Panc1 (cell line): ENCODE measurements at regions not wholly inside any gene's neighbourhood (a gene's known extent, or its start where the extent isn't known, plus 50 kb on each side); places are given as distances from the start of the nearest gene placed in this dataset.

Source experiments
- ATAC-seq: fragments of 200-7000 bp; cut with Tn5 transposase; 2 replicates; pipeline ENCODE4 v1.9.1; 2020; ENCODE audit warnings: mild to moderate bottlenecking, moderate library complexity
- BruUV-seq: library from RNA; stranded (reverse); fragments of 400-500 nt; replicated peaks from 2 replicates; lab custom pipeline; 2021; lab: Mats Ljungman, UMichigan
- CTCF ChIA-PET: fragments of 300-600 bp; sonication (Branson Sonifier 250); formaldehyde crosslinking; loops from one replicate; lab custom pipeline; 2022; ENCODE audit warnings: antibody characterized with exemption; lab: Charles Lee
- POLR2A ChIA-PET: fragments of 300-600 bp; sonication (Branson Sonifier 250); formaldehyde crosslinking; loops from one replicate; lab custom pipeline; 2022; ENCODE audit warnings: antibody characterized with exemption; lab: Charles Lee
- DNase-seq: peaks from one replicate; pipeline ENCODE4 v3.0.0-alpha.2; 2010; ENCODE audit warnings: low read depth, low spot score
- H3K27ac ChIP-seq: 2 replicates; pipeline ENCODE4 v1.5.1; 2011; ENCODE audit warnings: mild to moderate bottlenecking, low read length, inconsistent platforms
- H3K27me3 ChIP-seq: fragments of 200-500 bp; sonication (Bioruptor generic); 2 replicates; pipeline ENCODE4 v1.6.0; 2014; ENCODE audit warnings: low read length, inconsistent platforms; ENCODE audit not compliant: control insufficient read depth, insufficient read depth
- H3K36me3 ChIP-seq: fragments of 200-500 bp; sonication (Bioruptor generic); 2 replicates; pipeline ENCODE4 v1.5.1; 2014; ENCODE audit warnings: inconsistent platforms, mild to moderate bottlenecking, low read length, moderate library complexity; ENCODE audit not compliant: control insufficient read depth, insufficient read depth
- H3K4me1 ChIP-seq: 2 replicates; pipeline ENCODE4 v1.5.1; 2011; ENCODE audit warnings: inconsistent platforms, mild to moderate bottlenecking, low read length, moderate library complexity; ENCODE audit not compliant: control insufficient read depth, insufficient read depth
- H3K4me3 ChIP-seq, 2 experiments: 2 replicates each; pipeline ENCODE4 v1.5.1; 2011 to 2012; ENCODE audit warnings: low read depth in 2 of 2, low read length in 2 of 2, mild to moderate bottlenecking in 2 of 2, inconsistent platforms in 1 of 2, moderate library complexity in 1 of 2
- H3K9me3 ChIP-seq: fragments of 200-500 bp; sonication (Bioruptor generic); 2 replicates; pipeline ENCODE4 v1.5.1; 2014; ENCODE audit warnings: low read depth, mild to moderate bottlenecking, inconsistent platforms, low read length, moderate library complexity; ENCODE audit not compliant: control insufficient read depth, insufficient read depth
- CTCF ChIP-seq: fragments of 450-650 bp; IDR thresholded peaks from 2 replicates; pipeline ENCODE4 v1.5.1; 2017; ENCODE audit warnings: mild to moderate bottlenecking
- POLR2AphosphoS5 ChIP-seq: IDR thresholded peaks from 2 replicates; pipeline ENCODE4 v1.6.1; 2012; ENCODE audit warnings: mild to moderate bottlenecking, low read depth, low read length, moderate library complexity
- REST ChIP-seq, 2 experiments: IDR thresholded peaks; 2 replicates each; pipeline ENCODE4 v1.6.1; 2011 to 2012; ENCODE audit warnings: low read depth in 2 of 2, control low read depth in 1 of 2, low read length in 1 of 2, mild to moderate bottlenecking in 1 of 2, moderate library complexity in 1 of 2; ENCODE audit not compliant: insufficient read depth in 1 of 2
- SIN3A ChIP-seq: IDR thresholded peaks from 2 replicates; pipeline ENCODE4 v1.6.1; 2012; ENCODE audit warnings: low read depth, mild to moderate bottlenecking, low read length, moderate library complexity, borderline replicate concordance; ENCODE audit not compliant: insufficient read depth
- TCF7L2 ChIP-seq: IDR thresholded peaks from 2 replicates; pipeline ENCODE4 v1.6.1; 2011; ENCODE audit warnings: mild to moderate bottlenecking, low read depth, low read length, inconsistent platforms
- in situ Hi-C: cut with HindIII; loops from 2 replicates; pipeline ENCODE4 v1.10.0; 2016; ENCODE audit warnings: low sequenced_read_pairs, low pct_unique_long_range_greater_than_20kb
- intact Hi-C: fragments of 100-400 bp; cut with micrococcal nuclease; formaldehyde crosslinking; loops from one replicate; pipeline ENCODE4 v1.10.0; 2022; ENCODE audit not compliant: unreplicated experiment

- BruUV-seq: no TSS peak
- no peaks in the 10 kb centered on the region for H3K4me1 ChIP-seq
- no peaks in the 10 kb centered on the region for H3K27me3 ChIP-seq
- TF ChIP-seq CTCF: no peak
- TF ChIP-seq REST (IDR thresholded peaks at IDR 0.05; ENCODE audit: insufficient read depth in 1 of 2, low read depth in 2 of 2, low read length in 1 of 2): no peak
- no peak for TF ChIP-seq POLR2AphosphoS5
- no peak for TF ChIP-seq TCF7L2
- TF ChIP-seq SIN3A: no peak
- no peaks in the 10 kb centered on the region for H3K9me3 ChIP-seq
- H3K27ac ChIP-seq: no peak overlapping the region
- DNase-seq (no peak), ATAC-seq (no peak)
- intact Hi-C loops (no loop called here), in situ Hi-C loops (no loop called here)
- ChIA-PET CTCF (no interaction called here), POLR2A (no interaction called here)
- no peak overlapping the region for H3K4me3 ChIP-seq
- no peaks in the 10 kb centered on the region; the same call in 1 of the 2 replicates for H3K36me3 ChIP-seq
Measured at GRCh38 chr10:85213493-85213892, 885.1 kb downstream of the CCSER2 start.

GRCh38 chr10:85222300-85222699 lies 893.9 kb downstream of the CCSER2 start:
- in situ Hi-C loops (no loop called here), intact Hi-C loops (no loop called here)
- no peak overlapping the region for H3K4me3 ChIP-seq
- no peaks in the 10 kb centered on the region for H3K4me1 ChIP-seq
- no peaks in the 10 kb centered on the region for H3K36me3 ChIP-seq
- POLR2A ChIA-PET: no interaction called here
- peak; percentile 6; the same call in 1 of the 2 replicates for TF ChIP-seq CTCF
- no peak for TF ChIP-seq SIN3A
- no peak overlapping the region for H3K27ac ChIP-seq
- H3K9me3 ChIP-seq: no peaks in the 10 kb centered on the region
- no peaks in the 10 kb centered on the region for H3K27me3 ChIP-seq
- DNase-seq: no peak
- CTCF ChIA-PET: no interaction called here
- no TSS peak for BruUV-seq
- ATAC-seq: no peak
